Gastroesophageal sphincter (tissue), 3 donors: ENCODE measurements at regions not wholly inside any gene's neighbourhood (a gene's known extent, or its start where the extent isn't known, plus 50 kb on each side); places are given as distances from the start of the nearest gene placed in this dataset.

ENCODE experiments used
- EP300 ChIP-seq: sonication (generic); formaldehyde crosslinking; IDR thresholded peaks from one replicate; pipeline ENCODE4 v1.6.1; 2017; ENCODE audit warnings: antibody characterized with exemption, mild to moderate bottlenecking
- POLR2A ChIP-seq, 2 donors: fragments of 450-650 bp; IDR thresholded peaks; one replicate each; pipeline ENCODE4 v1.6.1; 2017; ENCODE audit warnings: antibody characterized with exemption in 2 of 2, mild to moderate bottlenecking in 2 of 2, moderate library complexity in 1 of 2
- POLR2AphosphoS5 ChIP-seq: sonication (generic); formaldehyde crosslinking; IDR thresholded peaks from one replicate; pipeline ENCODE4 v1.6.1; 2017; ENCODE audit warnings: antibody characterized with exemption
- TF ChIP-seq, protein P1 (sequence below), 4 experiments: fragments of 200-600 bp in 2 of 4; fragments of 450-650 bp in 2 of 4; sonication (generic) in 1 of 4; IDR thresholded peaks; one replicate each; pipeline ENCODE4 v1.5.1; 2017 to 2019; ENCODE audit warnings: antibody characterized with exemption in 4 of 4, mild to moderate bottlenecking in 2 of 4, moderate library complexity in 2 of 4

- TF ChIP-seq, protein P1, sequence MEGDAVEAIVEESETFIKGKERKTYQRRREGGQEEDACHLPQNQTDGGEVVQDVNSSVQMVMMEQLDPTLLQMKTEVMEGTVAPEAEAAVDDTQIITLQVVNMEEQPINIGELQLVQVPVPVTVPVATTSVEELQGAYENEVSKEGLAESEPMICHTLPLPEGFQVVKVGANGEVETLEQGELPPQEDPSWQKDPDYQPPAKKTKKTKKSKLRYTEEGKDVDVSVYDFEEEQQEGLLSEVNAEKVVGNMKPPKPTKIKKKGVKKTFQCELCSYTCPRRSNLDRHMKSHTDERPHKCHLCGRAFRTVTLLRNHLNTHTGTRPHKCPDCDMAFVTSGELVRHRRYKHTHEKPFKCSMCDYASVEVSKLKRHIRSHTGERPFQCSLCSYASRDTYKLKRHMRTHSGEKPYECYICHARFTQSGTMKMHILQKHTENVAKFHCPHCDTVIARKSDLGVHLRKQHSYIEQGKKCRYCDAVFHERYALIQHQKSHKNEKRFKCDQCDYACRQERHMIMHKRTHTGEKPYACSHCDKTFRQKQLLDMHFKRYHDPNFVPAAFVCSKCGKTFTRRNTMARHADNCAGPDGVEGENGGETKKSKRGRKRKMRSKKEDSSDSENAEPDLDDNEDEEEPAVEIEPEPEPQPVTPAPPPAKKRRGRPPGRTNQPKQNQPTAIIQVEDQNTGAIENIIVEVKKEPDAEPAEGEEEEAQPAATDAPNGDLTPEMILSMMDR (IDR thresholded peaks at IDR 0.05): no peak
- no peak for TF ChIP-seq POLR2A (IDR thresholded peaks at IDR 0.05)
- TF ChIP-seq POLR2AphosphoS5: no peak
- no peak for TF ChIP-seq EP300
Observed at GRCh38 chr15:68482246-68482645, 50.3 kb upstream of the ITGA11 start.
